Heart left ventricle (tissue), 13 donors: ENCODE measurements at regions not wholly inside any gene's neighbourhood (a gene's known extent, or its start where the extent isn't known, plus 50 kb on each side); places are given as distances from the start of the nearest gene placed in this dataset.

Source experiments
- CTCF ChIP-seq, 12 donors: fragments of 200-600 bp; sonication (generic) in 4 of 12; IDR thresholded peaks; one replicate each; pipeline versions ENCODE4 v1.5.0 to v1.8.0; 2018 to 2022; ENCODE audit warnings: antibody characterized with exemption in 12 of 12, mild to moderate bottlenecking in 5 of 12
- POLR2A ChIP-seq, 2 donors: fragments of 450-650 bp; IDR thresholded peaks; one replicate each; pipeline ENCODE4 v1.6.1; 2017; ENCODE audit warnings: antibody characterized with exemption in 2 of 2, mild to moderate bottlenecking in 2 of 2, moderate library complexity in 2 of 2
- donor health status: ischemic (EF 13 %, LVEDD 7.1; RV severe dilation, severe dysfunction).
- donor health status: DM: no; HTN: yes; CAD: no.
- donor health status: DM: no; HTN: no; CAD: no.
- donor health status: ischemic (EF 25% LVEDD 6.9; RV normal size, moderate dysfunction).
- donor health status: ischemic (EF 25% LVEDD 5.7; RV mildly dilated, moderate dysfunction).
- donor health status: ischemic (EF 35%, LVEDD 5.7; RV mildly dilated, moderate dysfunction).
- donor health status: nonischemic (EF 11% LVEDD 7.7; RV severe dilation, severe dysfunction).
- donor health status: DM: yes; HTN: yes; CAD: no.
- donor health status: PGD.
- donor health status: ischemic (EF 29% LVEDD 5.4; RV normal size, mild dysfunction).
- donor health status: nonischemic (EF 23%, LVEDD 6.1; RV moderate dilation, normal function).

- TF ChIP-seq CTCF (IDR thresholded peaks at IDR 0.05): no peak
- TF ChIP-seq POLR2A (IDR thresholded peaks at IDR 0.05): no peak
Measured at GRCh38 chr5:96245140-96246091, 187.6 kb downstream of the PCSK1 start.
